ENCODE measurements at regions not wholly inside any gene's neighbourhood (a gene's known extent, or its start where the extent isn't known, plus 50 kb on each side); places are given as distances from the start of the nearest gene placed in this dataset.
"Not testable (repeated sequence)": the region's sequence is repeated elsewhere in the genome, so short reads cannot be mapped to it uniquely, and the experiment has no call there.

DNA sequence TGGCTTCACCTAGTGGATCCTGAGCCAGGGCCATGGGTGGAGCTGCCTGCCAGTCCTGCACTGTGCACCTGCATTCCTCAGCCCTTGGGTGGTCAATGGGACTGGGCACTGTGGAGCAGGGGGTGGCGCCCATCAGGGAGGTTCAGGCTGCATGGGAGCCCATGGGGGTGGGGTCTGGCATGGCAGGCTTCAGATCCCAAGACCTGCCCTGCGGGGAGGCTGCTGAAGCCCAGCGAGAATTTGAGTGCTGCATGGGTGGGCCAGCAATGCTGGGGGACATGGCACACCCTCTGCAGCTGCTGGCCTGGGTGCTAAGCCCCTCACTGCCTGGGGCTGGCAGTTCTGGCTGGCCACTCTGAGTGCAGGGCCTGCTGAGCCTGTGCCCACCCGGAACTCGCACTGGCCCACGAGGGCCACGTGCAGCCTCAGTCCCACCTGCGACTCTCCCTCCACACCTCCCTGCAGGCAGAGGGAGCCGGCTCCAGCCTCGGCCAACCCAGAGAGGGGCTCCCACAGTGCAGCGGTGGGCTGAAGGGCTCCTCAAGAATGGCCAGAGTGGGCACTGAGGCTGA, 270.0 kb downstream of the CENPC start:
- Histone ChIP-seq H3K4me3 (replicated peaks in 1 of 3; ENCODE audit: insufficient read depth in 1 of 3, low read depth in 1 of 3, low read length in 3 of 3) (no peak overlapping the region), H3K4me1 (ENCODE audit: control insufficient read depth, extremely low read depth, insufficient read depth, low read length) (no peaks in the 10 kb centered on the region), H2AFZ (ENCODE audit: low read depth, low read length) (no peak overlapping the region), H3K36me3 (ENCODE audit: control insufficient read depth in 2 of 2, extremely low read depth in 1 of 2, insufficient read depth in 2 of 2, low read length in 2 of 2) (no peaks in the 10 kb centered on the region), H4K20me1 (replicated peaks; ENCODE audit: control insufficient read depth, extremely low read depth, insufficient read depth, low read length) (no peaks in the 10 kb centered on the region), H3K9me1 (replicated peaks; ENCODE audit: control insufficient read depth, extremely low read depth, insufficient read depth, low read length) (no peaks in the 10 kb centered on the region), H3K4me2 (ENCODE audit: insufficient read depth, low read length) (no peak overlapping the region), H3K27me3 (ENCODE audit: control insufficient read depth in 2 of 2, insufficient read depth in 2 of 2, low read length in 2 of 2) (no peaks in the 10 kb centered on the region), H3K9ac (replicated peaks; ENCODE audit: extremely low read depth, insufficient read depth, low read length) (no peak overlapping the region), H3K79me2 (ENCODE audit: control insufficient read depth, insufficient read depth, low read length) (no peaks in the 10 kb centered on the region), H3K9me3 (replicated peaks; ENCODE audit: control insufficient read depth, insufficient read depth, low read length) (no peaks in the 10 kb centered on the region), H3K27ac (ENCODE audit: insufficient read depth, low read depth, low read length) (no peak overlapping the region)
- FAIRE-seq (no peak), DNase-seq (ENCODE audit: low read depth, low spot score) (no peak)
- CTCF ChIA-PET, result no interaction called here
- no TSS peak for BruUV-seq (replicated peaks)
- dilution Hi-C loops (cut with MboI; ENCODE audit: extremely low pct_ligation_motif_present, low sequenced_read_pairs) (no loop called here), intact Hi-C loops (cut with micrococcal nuclease) (no loop called here)
- POLR2A ChIA-PET, result no interaction called here
- no peak for TF ChIP-seq EZH2 (IDR thresholded peaks at IDR 0.05; ENCODE audit: borderline replicate concordance, low read depth, low read length, severe bottlenecking)
- no peak for TF ChIP-seq FOS (IDR thresholded peaks at IDR 0.05; ENCODE audit: borderline replicate concordance, insufficient read depth, low read length)
- TF ChIP-seq POLR2A (IDR thresholded peaks at IDR 0.05; ENCODE audit: low read depth, low read length), result no peak
- TF ChIP-seq CTCF (IDR thresholded peaks at IDR 0.05; ENCODE audit: extremely low read depth in 1 of 2, insufficient read depth in 1 of 2, low read depth in 1 of 2, low read length in 2 of 2), result no peak
- no peak for TF ChIP-seq JUN (IDR thresholded peaks at IDR 0.05; ENCODE audit: borderline replicate concordance, insufficient read depth, insufficient read length, low read depth)
- no peak for TF ChIP-seq MAX (IDR thresholded peaks at IDR 0.05; ENCODE audit: insufficient read depth, insufficient read length)
- no peak for TF ChIP-seq MYC (IDR thresholded peaks at IDR 0.05; ENCODE audit: low read depth, low read length)
- TF ChIP-seq GATA2 (IDR thresholded peaks at IDR 0.05; ENCODE audit: insufficient read depth, insufficient read length, low read depth, low read length), result no peak
- TF ChIP-seq POLR2AphosphoS5 (IDR thresholded peaks at IDR 0.05; ENCODE audit: insufficient read depth, low read depth, low read length), result no peak

DNA sequence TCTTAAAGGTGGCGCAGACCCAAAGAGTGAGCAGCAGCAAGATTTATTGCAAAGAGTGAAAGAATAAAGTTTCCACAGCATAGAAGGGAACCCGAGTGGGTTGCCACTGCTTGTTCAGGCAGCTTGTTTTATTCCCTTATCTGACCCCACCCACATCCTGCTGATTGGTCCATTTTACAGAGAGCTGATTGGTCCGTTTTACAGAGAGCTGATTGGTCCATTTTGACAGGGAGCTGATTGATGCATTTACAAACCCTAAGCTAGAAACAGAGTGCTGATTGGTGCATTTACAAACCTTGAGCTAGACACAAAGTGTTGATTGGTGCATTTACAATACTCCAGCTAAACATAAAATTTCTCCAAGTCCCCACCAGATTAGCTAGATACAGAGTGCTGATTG, 270.6 kb downstream of the CENPC start:
- dilution Hi-C loops (cut with MboI; ENCODE audit: extremely low pct_ligation_motif_present, low sequenced_read_pairs); FAIRE-seq; H3K9me3 ChIP-seq (replicated peaks; ENCODE audit: control insufficient read depth, insufficient read depth, low read length); H3K4me3 ChIP-seq (replicated peaks in 1 of 3; ENCODE audit: insufficient read depth in 1 of 3, low read depth in 1 of 3, low read length in 3 of 3); CTCF ChIA-PET; H3K27me3 ChIP-seq (ENCODE audit: control insufficient read depth in 2 of 2, insufficient read depth in 2 of 2, low read length in 2 of 2); DNase-seq (ENCODE audit: low read depth, low spot score); intact Hi-C loops (cut with micrococcal nuclease); BruUV-seq (replicated peaks); H3K27ac ChIP-seq (ENCODE audit: insufficient read depth, low read depth, low read length); H2AFZ ChIP-seq (ENCODE audit: low read depth, low read length); H3K4me1 ChIP-seq (ENCODE audit: control insufficient read depth, extremely low read depth, insufficient read depth, low read length); H3K4me2 ChIP-seq (ENCODE audit: insufficient read depth, low read length); H3K9ac ChIP-seq (replicated peaks; ENCODE audit: extremely low read depth, insufficient read depth, low read length); H3K9me1 ChIP-seq (replicated peaks; ENCODE audit: control insufficient read depth, extremely low read depth, insufficient read depth, low read length); H3K36me3 ChIP-seq (ENCODE audit: control insufficient read depth in 2 of 2, extremely low read depth in 1 of 2, insufficient read depth in 2 of 2, low read length in 2 of 2); POLR2A ChIA-PET; H4K20me1 ChIP-seq (replicated peaks; ENCODE audit: control insufficient read depth, extremely low read depth, insufficient read depth, low read length); H3K79me2 ChIP-seq (ENCODE audit: control insufficient read depth, insufficient read depth, low read length): not testable (repeated sequence)

Measured in endothelial cell of umbilical vein (primary cell).